HL-60 (cell line): ENCODE measurements at regions not wholly inside any gene's neighbourhood (a gene's known extent, or its start where the extent isn't known, plus 50 kb on each side); places are given as distances from the start of the nearest gene placed in this dataset.

ENCODE experiments used
- GABPA ChIP-seq: IDR thresholded peaks from 2 replicates; pipeline ENCODE4 v1.6.1; 2012; ENCODE audit warnings: low read depth
- TF ChIP-seq, protein P1 (sequence below): IDR thresholded peaks from one replicate; pipeline ENCODE4 v1.5.1; 2011; ENCODE audit warnings: low read length, control low read depth, inconsistent platforms; ENCODE audit not compliant: insufficient read depth
- TF ChIP-seq, protein P2 (sequence below): IDR thresholded peaks from 2 replicates; pipeline ENCODE4 v1.6.1; 2012; ENCODE audit warnings: low read depth; ENCODE audit not compliant: insufficient replicate concordance

DNA sequence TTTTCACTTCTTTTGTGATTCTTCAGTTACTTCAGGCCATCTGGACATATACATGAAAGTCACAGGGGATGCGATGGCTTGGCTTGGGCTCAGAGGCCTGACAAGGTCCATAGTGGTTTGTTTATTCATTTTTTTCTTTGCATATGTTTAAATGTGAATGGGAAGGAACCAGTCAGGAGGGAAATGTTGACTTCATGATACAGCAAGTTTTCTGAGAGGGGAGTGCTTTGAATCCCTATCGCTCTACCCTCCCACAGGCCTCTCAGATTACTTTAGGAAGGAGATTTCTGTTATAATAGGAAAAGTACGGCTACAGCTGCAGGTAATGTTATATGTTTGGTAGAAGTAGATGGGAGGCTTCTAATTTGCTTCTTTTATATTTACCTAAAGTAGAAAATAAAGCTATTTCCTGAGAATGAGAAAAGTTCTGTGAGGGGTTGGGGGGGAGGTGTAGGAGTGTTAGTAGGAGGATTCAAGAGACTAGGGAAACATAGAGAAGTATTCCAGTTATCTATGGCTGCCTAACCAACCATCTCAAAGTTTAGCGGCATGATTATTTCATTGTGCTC lies 322.9 kb downstream of the RAPGEF2 start:
- TF ChIP-seq GABPA = no peak
- TF ChIP-seq, protein P1, sequence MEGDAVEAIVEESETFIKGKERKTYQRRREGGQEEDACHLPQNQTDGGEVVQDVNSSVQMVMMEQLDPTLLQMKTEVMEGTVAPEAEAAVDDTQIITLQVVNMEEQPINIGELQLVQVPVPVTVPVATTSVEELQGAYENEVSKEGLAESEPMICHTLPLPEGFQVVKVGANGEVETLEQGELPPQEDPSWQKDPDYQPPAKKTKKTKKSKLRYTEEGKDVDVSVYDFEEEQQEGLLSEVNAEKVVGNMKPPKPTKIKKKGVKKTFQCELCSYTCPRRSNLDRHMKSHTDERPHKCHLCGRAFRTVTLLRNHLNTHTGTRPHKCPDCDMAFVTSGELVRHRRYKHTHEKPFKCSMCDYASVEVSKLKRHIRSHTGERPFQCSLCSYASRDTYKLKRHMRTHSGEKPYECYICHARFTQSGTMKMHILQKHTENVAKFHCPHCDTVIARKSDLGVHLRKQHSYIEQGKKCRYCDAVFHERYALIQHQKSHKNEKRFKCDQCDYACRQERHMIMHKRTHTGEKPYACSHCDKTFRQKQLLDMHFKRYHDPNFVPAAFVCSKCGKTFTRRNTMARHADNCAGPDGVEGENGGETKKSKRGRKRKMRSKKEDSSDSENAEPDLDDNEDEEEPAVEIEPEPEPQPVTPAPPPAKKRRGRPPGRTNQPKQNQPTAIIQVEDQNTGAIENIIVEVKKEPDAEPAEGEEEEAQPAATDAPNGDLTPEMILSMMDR = no peak
- TF ChIP-seq, protein P2, sequence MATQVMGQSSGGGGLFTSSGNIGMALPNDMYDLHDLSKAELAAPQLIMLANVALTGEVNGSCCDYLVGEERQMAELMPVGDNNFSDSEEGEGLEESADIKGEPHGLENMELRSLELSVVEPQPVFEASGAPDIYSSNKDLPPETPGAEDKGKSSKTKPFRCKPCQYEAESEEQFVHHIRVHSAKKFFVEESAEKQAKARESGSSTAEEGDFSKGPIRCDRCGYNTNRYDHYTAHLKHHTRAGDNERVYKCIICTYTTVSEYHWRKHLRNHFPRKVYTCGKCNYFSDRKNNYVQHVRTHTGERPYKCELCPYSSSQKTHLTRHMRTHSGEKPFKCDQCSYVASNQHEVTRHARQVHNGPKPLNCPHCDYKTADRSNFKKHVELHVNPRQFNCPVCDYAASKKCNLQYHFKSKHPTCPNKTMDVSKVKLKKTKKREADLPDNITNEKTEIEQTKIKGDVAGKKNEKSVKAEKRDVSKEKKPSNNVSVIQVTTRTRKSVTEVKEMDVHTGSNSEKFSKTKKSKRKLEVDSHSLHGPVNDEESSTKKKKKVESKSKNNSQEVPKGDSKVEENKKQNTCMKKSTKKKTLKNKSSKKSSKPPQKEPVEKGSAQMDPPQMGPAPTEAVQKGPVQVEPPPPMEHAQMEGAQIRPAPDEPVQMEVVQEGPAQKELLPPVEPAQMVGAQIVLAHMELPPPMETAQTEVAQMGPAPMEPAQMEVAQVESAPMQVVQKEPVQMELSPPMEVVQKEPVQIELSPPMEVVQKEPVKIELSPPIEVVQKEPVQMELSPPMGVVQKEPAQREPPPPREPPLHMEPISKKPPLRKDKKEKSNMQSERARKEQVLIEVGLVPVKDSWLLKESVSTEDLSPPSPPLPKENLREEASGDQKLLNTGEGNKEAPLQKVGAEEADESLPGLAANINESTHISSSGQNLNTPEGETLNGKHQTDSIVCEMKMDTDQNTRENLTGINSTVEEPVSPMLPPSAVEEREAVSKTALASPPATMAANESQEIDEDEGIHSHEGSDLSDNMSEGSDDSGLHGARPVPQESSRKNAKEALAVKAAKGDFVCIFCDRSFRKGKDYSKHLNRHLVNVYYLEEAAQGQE = no peak
